ENCODE measurements at regions not wholly inside any gene's neighbourhood (a gene's known extent, or its start where the extent isn't known, plus 50 kb on each side); places are given as distances from the start of the nearest gene placed in this dataset.

DNA sequence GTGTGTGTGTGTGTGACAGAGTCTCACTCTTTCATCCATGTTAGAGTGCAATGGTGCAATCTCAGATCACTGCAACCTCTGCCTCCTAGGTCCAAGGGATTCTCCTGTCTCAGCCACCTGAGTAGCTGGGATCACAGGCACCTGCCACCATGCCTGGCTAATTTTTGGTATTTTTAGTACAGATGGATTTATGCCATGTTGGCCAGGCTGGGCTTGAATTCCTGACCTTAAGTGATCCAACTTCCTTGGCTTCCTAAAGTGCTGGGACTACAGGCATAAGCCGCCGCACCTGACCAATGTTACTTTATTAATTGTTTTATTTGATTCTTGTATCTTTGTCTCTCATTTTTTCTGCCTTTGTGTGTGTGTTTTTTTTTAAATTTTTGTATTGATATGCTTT lies 89.6 kb downstream of the ZNF486 start:
- Mint-ChIP-seq H3K36me3 (ENCODE audit: low read depth) (no peaks in the 10 kb centered on the region), H3K27ac (no peak overlapping the region), H3K4me3 (no peak overlapping the region), H3K4me1 (ENCODE audit: low read depth) (no peaks in the 10 kb centered on the region), H3K27me3 (peaks cover 23% of the 10 kb centered on the region), H3K9me3 (no peaks in the 10 kb centered on the region)

DNA sequence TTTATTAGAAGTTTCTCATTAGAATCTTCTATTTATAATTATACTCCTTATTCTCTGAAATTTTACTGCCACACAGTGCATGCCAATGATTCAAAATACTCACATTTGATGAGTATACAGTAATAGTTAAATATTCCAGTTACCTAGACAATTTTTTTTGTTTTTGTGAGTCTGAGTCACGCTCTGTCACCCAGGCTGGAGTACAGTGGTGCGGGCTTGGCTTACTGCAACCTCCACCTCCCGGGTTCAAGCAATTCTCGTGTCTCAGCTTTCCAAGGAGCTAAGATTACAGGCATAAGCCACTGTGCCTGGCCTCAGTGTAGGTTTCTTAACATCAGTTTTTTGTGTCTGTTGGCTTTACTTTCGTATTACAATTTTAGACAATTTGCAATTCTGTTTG lies 87.1 kb downstream of the ZNF486 start:
- no peaks in the 10 kb centered on the region for H3K9me3 Mint-ChIP-seq
- H3K27ac Mint-ChIP-seq, result no peak overlapping the region
- H3K27me3 Mint-ChIP-seq, result peaks cover 10% of the 10 kb centered on the region
- H3K36me3 Mint-ChIP-seq (ENCODE audit: low read depth), result no peaks in the 10 kb centered on the region
- H3K4me1 Mint-ChIP-seq (ENCODE audit: low read depth), result no peaks in the 10 kb centered on the region
- H3K4me3 Mint-ChIP-seq, result no peak overlapping the region

DNA sequence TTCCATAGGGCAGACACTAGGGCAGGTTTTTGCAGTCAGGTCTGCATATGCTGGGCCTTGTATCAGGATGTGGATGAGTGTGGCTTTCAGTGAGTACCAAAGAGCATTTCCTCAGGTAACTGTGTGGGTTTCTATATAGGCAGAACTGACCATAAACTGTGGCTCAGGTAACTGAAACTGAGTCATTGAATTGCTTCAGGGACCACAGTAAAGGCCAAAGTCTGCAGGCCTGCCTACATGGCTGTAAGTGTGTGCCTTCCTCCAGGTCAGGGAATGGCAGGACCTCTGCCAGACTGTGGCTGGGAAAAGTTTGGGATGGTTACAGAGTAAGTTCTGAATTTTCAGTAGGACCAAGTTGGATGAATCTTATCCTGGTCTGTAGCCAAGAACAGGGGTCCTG lies 85.6 kb downstream of the ZNF486 start:
- H3K27me3 Mint-ChIP-seq, result no peaks in the 10 kb centered on the region
- H3K4me3 Mint-ChIP-seq, result no peak overlapping the region
- no peaks in the 10 kb centered on the region for H3K36me3 Mint-ChIP-seq (ENCODE audit: low read depth)
- H3K9me3 Mint-ChIP-seq, result no peaks in the 10 kb centered on the region
- H3K27ac Mint-ChIP-seq, result no peak overlapping the region
- no peaks in the 10 kb centered on the region for H3K4me1 Mint-ChIP-seq (ENCODE audit: low read depth)

GRCh38 chr19:20250627-20251026 lies 83.6 kb downstream of the ZNF486 start:
- H3K4me3 Mint-ChIP-seq, result no peak overlapping the region
- H3K27ac Mint-ChIP-seq, result no peak overlapping the region
- H3K4me1 Mint-ChIP-seq (ENCODE audit: low read depth), result no peaks in the 10 kb centered on the region
- H3K27me3 Mint-ChIP-seq, result no peaks in the 10 kb centered on the region
- no peaks in the 10 kb centered on the region for H3K36me3 Mint-ChIP-seq (ENCODE audit: low read depth)
- H3K9me3 Mint-ChIP-seq, result no peaks in the 10 kb centered on the region

DNA sequence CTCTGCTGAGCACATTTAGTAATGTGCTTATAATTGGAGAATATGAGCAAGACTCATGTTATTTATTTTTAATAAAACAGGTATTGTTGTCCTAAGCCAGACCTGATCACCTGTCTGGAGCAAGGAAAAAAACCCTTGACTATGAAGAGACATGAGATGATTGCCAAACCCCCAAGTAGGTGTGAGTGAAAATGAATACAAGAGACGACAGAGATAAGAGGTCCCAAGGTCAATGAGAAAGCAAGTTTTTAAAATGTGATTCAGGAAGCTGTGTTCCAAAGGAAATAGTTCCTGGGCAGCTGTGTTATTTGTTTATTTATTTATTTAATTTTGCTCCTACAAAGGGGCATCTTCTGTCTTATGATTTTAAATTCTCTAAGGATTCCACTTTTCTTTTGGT lies 83.1 kb downstream of the ZNF486 start:
- Mint-ChIP-seq H3K27me3 (no peaks in the 10 kb centered on the region), H3K4me1 (ENCODE audit: low read depth) (no peaks in the 10 kb centered on the region), H3K9me3 (no peaks in the 10 kb centered on the region), H3K4me3 (no peak overlapping the region), H3K27ac (no peak overlapping the region), H3K36me3 (ENCODE audit: low read depth) (no peaks in the 10 kb centered on the region)

Measured in stimulated activated naive CD8-positive, alpha-beta T cell treated with anti-CD3 and anti-CD28 coated beads, Interleukin-15, Interleukin-2, amounts not matched to agents 100 ng/mL and 50 ng/mL, for 24 hours (primary cell).